HEK293 (cell line): ENCODE measurements at regions not wholly inside any gene's neighbourhood (a gene's known extent, or its start where the extent isn't known, plus 50 kb on each side); places are given as distances from the start of the nearest gene placed in this dataset.

Experiments
- CTCF ChIA-PET: fragments of 350-600 bp; formaldehyde crosslinking; extraction: SDS; loops from one replicate; lab custom pipeline; 2021; ENCODE audit warnings: antibody characterized with exemption; lab: Yijun Ruan, JAX
- POLR2A ChIA-PET: fragments of 300-600 bp; formaldehyde crosslinking; extraction: SDS; loops from one replicate; lab custom pipeline; 2020; ENCODE audit warnings: antibody characterized with exemption, inconsistent platforms; lab: Yijun Ruan, JAX
- H3K27ac ChIP-seq: fragments of 200-500 bp; sonication (Bioruptor generic); 2 replicates; pipeline ENCODE4 v1.5.1; 2014; ENCODE audit warnings: low read depth, low read length, control low read depth, inconsistent platforms; ENCODE audit errors: extremely low read depth
- H3K36me3 ChIP-seq, 2 experiments: fragments of 200-500 bp in 1 of 2; sonication (Bioruptor generic) in 1 of 2; 1 replicate in 1 of 2; 2 replicates in 1 of 2; pipeline ENCODE4 v1.5.1; 2014 to 2017; ENCODE audit warnings: inconsistent platforms in 2 of 2, low read length in 2 of 2; ENCODE audit not compliant: control insufficient read depth in 2 of 2, insufficient read depth in 1 of 2
- H3K4me1 ChIP-seq: fragments of 200-500 bp; sonication (Bioruptor generic); 2 replicates; pipeline ENCODE4 v1.5.1; 2014; ENCODE audit warnings: mild to moderate bottlenecking, low read length, inconsistent platforms; ENCODE audit not compliant: control insufficient read depth, insufficient read depth
- H3K4me3 ChIP-seq: 2 replicates; pipeline ENCODE4 v1.5.1; 2011; ENCODE audit warnings: low read depth, mild to moderate bottlenecking, control low read depth, low read length, moderate library complexity
- H3K9me3 ChIP-seq: fragments of 200-500 bp; sonication (Bioruptor generic); 2 replicates; pipeline ENCODE4 v1.5.1; 2014; ENCODE audit warnings: low read depth, low read length, inconsistent platforms; ENCODE audit not compliant: control insufficient read depth, insufficient read depth
- GLI2 ChIP-seq: fragments of 450-650 bp; formaldehyde crosslinking; IDR thresholded peaks from 2 replicates; pipeline ENCODE4; 2017; ENCODE audit warnings: missing biosample characterization, missing genetic modification characterization, low read depth, borderline replicate concordance
- GLIS2 ChIP-seq: fragments of 450-650 bp; formaldehyde crosslinking; IDR thresholded peaks from 2 replicates; pipeline ENCODE4 v1.5.1; 2016; ENCODE audit warnings: missing biosample characterization, missing genetic modification characterization
- SP7 ChIP-seq: fragments of 450-650 bp; formaldehyde crosslinking; IDR thresholded peaks from 2 replicates; pipeline ENCODE4 v1.5.1; 2016; ENCODE audit warnings: missing biosample characterization, missing genetic modification characterization
- TRIM28 ChIP-seq: IDR thresholded peaks from 2 replicates; pipeline ENCODE4 v1.6.1; 2011; ENCODE audit warnings: low read length, control low read depth, borderline replicate concordance
- YY1 ChIP-seq: fragments of 450-650 bp; formaldehyde crosslinking; IDR thresholded peaks from 2 replicates; pipeline ENCODE4 v1.5.1; 2018; ENCODE audit warnings: missing biosample characterization, missing genetic modification characterization
- ZBTB21 ChIP-seq: fragments of 450-650 bp; formaldehyde crosslinking; IDR thresholded peaks from 2 replicates; pipeline ENCODE4 v1.5.1; 2017; ENCODE audit warnings: missing biosample characterization, missing genetic modification characterization
- ZBTB44 ChIP-seq: fragments of 450-650 bp; IDR thresholded peaks from 2 replicates; pipeline ENCODE4 v1.5.1; 2018; ENCODE audit warnings: missing biosample characterization, mild to moderate bottlenecking, missing genetic modification characterization
- ZNF112 ChIP-seq: fragments of 450-650 bp; formaldehyde crosslinking; IDR thresholded peaks from 2 replicates; pipeline ENCODE4 v1.5.0; 2017; ENCODE audit warnings: missing biosample characterization, missing genetic modification characterization
- ZNF184 ChIP-seq: fragments of 450-650 bp; IDR thresholded peaks from 2 replicates; pipeline ENCODE4 v1.5.1; 2018; ENCODE audit warnings: missing biosample characterization, mild to moderate bottlenecking, missing genetic modification characterization
- ZNF202 ChIP-seq: fragments of 450-650 bp; formaldehyde crosslinking; IDR thresholded peaks from 2 replicates; pipeline ENCODE4 v1.5.1; 2016; ENCODE audit warnings: missing biosample characterization, missing genetic modification characterization, borderline replicate concordance
- ZNF211 ChIP-seq: fragments of 450-650 bp; formaldehyde crosslinking; IDR thresholded peaks from 2 replicates; pipeline ENCODE4 v1.5.1; 2016; ENCODE audit warnings: low read depth, missing biosample characterization, missing genetic modification characterization
- ZNF394 ChIP-seq: fragments of 450-650 bp; formaldehyde crosslinking; IDR thresholded peaks from 2 replicates; pipeline ENCODE4 v1.5.1; 2016; ENCODE audit warnings: missing biosample characterization, missing genetic modification characterization, mild to moderate bottlenecking, moderate library complexity, borderline replicate concordance
- ZNF501 ChIP-seq: fragments of 450-650 bp; formaldehyde crosslinking; IDR thresholded peaks from 2 replicates; pipeline ENCODE4 v1.5.1; 2016; ENCODE audit warnings: missing biosample characterization, missing genetic modification characterization
- ZNF529 ChIP-seq: fragments of 450-650 bp; formaldehyde crosslinking; IDR thresholded peaks from 2 replicates; pipeline ENCODE4 v1.5.1; 2017; ENCODE audit warnings: missing genetic modification characterization, missing biosample characterization; ENCODE audit not compliant: insufficient replicate concordance
- ZNF558 ChIP-seq: fragments of 450-650 bp; formaldehyde crosslinking; IDR thresholded peaks from 2 replicates; pipeline ENCODE4 v1.5.1; 2016; ENCODE audit warnings: missing biosample characterization, missing genetic modification characterization
- ZNF596 ChIP-seq: fragments of 450-650 bp; IDR thresholded peaks from 2 replicates; pipeline ENCODE4 v1.5.0; 2018; ENCODE audit warnings: missing biosample characterization, mild to moderate bottlenecking, missing genetic modification characterization, moderate library complexity
- ZNF621 ChIP-seq: fragments of 450-650 bp; formaldehyde crosslinking; IDR thresholded peaks from 2 replicates; pipeline ENCODE4 v1.5.1; 2017; ENCODE audit warnings: missing biosample characterization, missing genetic modification characterization
- ZNF660 ChIP-seq: fragments of 450-650 bp; IDR thresholded peaks from 2 replicates; pipeline ENCODE4 v1.5.1; 2018; ENCODE audit warnings: missing biosample characterization, mild to moderate bottlenecking, missing genetic modification characterization
- ZNF670 ChIP-seq: fragments of 450-650 bp; formaldehyde crosslinking; IDR thresholded peaks from 2 replicates; pipeline ENCODE4 v1.5.1; 2016; ENCODE audit warnings: missing biosample characterization, missing genetic modification characterization, low read depth
- ZNF768 ChIP-seq: fragments of 450-650 bp; formaldehyde crosslinking; IDR thresholded peaks from 2 replicates; pipeline ENCODE4 v1.5.1; 2018; ENCODE audit warnings: missing biosample characterization, mild to moderate bottlenecking, missing genetic modification characterization
- ZSCAN16 ChIP-seq: fragments of 450-650 bp; formaldehyde crosslinking; IDR thresholded peaks from 2 replicates; pipeline ENCODE4 v1.5.1; 2016; ENCODE audit warnings: missing biosample characterization, missing genetic modification characterization
- ZSCAN23 ChIP-seq: fragments of 450-650 bp; formaldehyde crosslinking; IDR thresholded peaks from 2 replicates; pipeline ENCODE4 v1.5.1; 2016; ENCODE audit warnings: missing biosample characterization, missing genetic modification characterization
- TF ChIP-seq, protein P1 (sequence below): fragments of 450-650 bp; formaldehyde crosslinking; IDR thresholded peaks from 2 replicates; pipeline ENCODE4 v1.5.1; 2016; ENCODE audit warnings: missing biosample characterization, missing genetic modification characterization
- TF ChIP-seq, protein P2 (sequence below): fragments of 450-650 bp; formaldehyde crosslinking; IDR thresholded peaks from 2 replicates; pipeline ENCODE4 v1.5.1; 2016; ENCODE audit warnings: missing biosample characterization, missing genetic modification characterization
- TF ChIP-seq, protein P3 (sequence below): fragments of 450-650 bp; formaldehyde crosslinking; IDR thresholded peaks from 2 replicates; pipeline ENCODE4 v1.5.1; 2016; ENCODE audit warnings: missing biosample characterization, missing genetic modification characterization
- TF ChIP-seq, protein P4 (sequence below): fragments of 450-650 bp; formaldehyde crosslinking; IDR thresholded peaks from 2 replicates; pipeline ENCODE4 v1.5.1; 2016; ENCODE audit warnings: missing biosample characterization, missing genetic modification characterization
- TF ChIP-seq, protein P5 (sequence below): fragments of 450-650 bp; formaldehyde crosslinking; IDR thresholded peaks from 2 replicates; pipeline ENCODE4 v1.5.1; 2016; ENCODE audit warnings: missing biosample characterization, missing genetic modification characterization

GRCh38 chrX:40318801-40319200 is 221.0 kb upstream of the BCOR start (continued):
- no peak for TF ChIP-seq ZBTB44 (tag by site-specific recombination)
- no peak for TF ChIP-seq ZNF501
- TF ChIP-seq, protein P1, sequence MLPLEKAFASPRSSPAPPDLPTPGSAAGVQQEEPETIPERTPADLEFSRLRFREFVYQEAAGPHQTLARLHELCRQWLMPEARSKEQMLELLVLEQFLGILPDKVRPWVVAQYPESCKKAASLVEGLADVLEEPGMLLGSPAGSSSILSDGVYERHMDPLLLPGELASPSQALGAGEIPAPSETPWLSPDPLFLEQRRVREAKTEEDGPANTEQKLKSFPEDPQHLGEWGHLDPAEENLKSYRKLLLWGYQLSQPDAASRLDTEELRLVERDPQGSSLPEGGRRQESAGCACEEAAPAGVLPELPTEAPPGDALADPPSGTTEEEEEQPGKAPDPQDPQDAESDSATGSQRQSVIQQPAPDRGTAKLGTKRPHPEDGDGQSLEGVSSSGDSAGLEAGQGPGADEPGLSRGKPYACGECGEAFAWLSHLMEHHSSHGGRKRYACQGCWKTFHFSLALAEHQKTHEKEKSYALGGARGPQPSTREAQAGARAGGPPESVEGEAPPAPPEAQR (tag by site-specific recombination) = no peak

DNA sequence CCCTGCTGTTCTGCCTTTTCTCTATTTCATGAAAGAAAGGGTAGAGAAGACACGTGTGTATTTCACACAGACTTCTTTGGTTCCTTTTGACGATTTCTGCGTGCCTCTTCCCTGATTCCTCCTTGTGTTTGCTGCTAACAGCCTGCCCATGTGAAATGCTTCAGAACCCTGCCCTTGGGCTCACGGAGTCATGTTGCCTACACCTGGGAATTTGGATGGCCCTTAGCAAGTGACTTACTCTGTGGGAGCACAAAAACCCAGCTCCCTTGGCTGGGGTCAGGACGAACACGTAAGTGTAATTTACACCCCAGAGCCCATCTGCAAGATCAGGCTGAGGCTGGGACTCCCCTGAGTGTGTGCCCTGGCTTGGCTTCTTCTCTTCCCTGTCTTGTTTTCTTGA is 220.3 kb upstream of the BCOR start:
- no peak overlapping the region for H3K27ac ChIP-seq
- no peak for TF ChIP-seq GLIS2 (tag by site-specific recombination)
- no peak for TF ChIP-seq ZNF184 (tag by site-specific recombination)
- no peak for TF ChIP-seq ZSCAN23
- TF ChIP-seq ZSCAN16 (tag by site-specific recombination) = no peak
- TF ChIP-seq, protein P2, sequence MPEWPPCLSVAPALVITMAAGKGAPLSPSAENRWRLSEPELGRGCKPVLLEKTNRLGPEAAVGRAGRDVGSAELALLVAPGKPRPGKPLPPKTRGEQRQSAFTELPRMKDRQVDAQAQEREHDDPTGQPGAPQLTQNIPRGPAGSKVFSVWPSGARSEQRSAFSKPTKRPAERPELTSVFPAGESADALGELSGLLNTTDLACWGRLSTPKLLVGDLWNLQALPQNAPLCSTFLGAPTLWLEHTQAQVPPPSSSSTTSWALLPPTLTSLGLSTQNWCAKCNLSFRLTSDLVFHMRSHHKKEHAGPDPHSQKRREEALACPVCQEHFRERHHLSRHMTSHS (tag by site-specific recombination) = no peak
- TF ChIP-seq ZNF529 (tag by site-specific recombination) = no peak
- no peak for TF ChIP-seq ZNF596 (tag by site-specific recombination)
- no peak for TF ChIP-seq ZNF670 (tag by site-specific recombination)
- no peak for TF ChIP-seq YY1
- no peak for TF ChIP-seq ZNF394 (tag by site-specific recombination)
- TF ChIP-seq ZNF768 (tag by site-specific recombination) = no peak

DNA sequence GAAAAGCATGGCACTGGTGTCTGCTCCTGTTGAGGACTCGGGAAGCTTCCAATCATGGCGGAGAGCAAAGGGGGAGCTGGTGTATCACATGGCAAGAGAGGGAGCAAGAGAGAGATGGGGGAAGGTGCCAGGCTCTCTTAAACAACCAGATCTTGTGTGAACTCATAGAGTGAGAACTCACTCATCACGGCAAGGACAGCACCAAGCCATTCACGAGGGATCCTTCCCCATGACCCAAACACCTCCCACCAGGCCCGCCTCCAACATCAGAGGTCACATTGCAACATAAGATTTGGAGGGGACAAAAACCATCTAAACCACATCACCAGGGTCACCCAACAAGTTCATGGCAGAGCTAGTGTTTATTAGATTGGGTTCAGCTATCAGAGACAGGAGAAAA is 218.7 kb upstream of the BCOR start:
- no peaks in the 10 kb centered on the region for H3K9me3 ChIP-seq
- no peak for TF ChIP-seq ZNF558 (tag by site-specific recombination)
- no peak for TF ChIP-seq SP7 (tag by site-specific recombination)
- no peak for TF ChIP-seq ZNF660 (tag by site-specific recombination)
- TF ChIP-seq, protein P3, sequence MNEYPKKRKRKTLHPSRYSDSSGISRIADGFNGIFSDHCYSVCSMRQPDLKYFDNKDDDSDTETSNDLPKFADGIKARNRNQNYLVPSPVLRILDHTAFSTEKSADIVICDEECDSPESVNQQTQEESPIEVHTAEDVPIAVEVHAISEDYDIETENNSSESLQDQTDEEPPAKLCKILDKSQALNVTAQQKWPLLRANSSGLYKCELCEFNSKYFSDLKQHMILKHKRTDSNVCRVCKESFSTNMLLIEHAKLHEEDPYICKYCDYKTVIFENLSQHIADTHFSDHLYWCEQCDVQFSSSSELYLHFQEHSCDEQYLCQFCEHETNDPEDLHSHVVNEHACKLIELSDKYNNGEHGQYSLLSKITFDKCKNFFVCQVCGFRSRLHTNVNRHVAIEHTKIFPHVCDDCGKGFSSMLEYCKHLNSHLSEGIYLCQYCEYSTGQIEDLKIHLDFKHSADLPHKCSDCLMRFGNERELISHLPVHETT (tag by site-specific recombination) = no peak
- no peak for TF ChIP-seq ZNF112
- TF ChIP-seq ZNF202 = no peak
- no peak for TF ChIP-seq ZNF211
- no peak for TF ChIP-seq GLI2
- TF ChIP-seq ZBTB21 (tag by site-specific recombination) = no peak
- TF ChIP-seq, protein P4, sequence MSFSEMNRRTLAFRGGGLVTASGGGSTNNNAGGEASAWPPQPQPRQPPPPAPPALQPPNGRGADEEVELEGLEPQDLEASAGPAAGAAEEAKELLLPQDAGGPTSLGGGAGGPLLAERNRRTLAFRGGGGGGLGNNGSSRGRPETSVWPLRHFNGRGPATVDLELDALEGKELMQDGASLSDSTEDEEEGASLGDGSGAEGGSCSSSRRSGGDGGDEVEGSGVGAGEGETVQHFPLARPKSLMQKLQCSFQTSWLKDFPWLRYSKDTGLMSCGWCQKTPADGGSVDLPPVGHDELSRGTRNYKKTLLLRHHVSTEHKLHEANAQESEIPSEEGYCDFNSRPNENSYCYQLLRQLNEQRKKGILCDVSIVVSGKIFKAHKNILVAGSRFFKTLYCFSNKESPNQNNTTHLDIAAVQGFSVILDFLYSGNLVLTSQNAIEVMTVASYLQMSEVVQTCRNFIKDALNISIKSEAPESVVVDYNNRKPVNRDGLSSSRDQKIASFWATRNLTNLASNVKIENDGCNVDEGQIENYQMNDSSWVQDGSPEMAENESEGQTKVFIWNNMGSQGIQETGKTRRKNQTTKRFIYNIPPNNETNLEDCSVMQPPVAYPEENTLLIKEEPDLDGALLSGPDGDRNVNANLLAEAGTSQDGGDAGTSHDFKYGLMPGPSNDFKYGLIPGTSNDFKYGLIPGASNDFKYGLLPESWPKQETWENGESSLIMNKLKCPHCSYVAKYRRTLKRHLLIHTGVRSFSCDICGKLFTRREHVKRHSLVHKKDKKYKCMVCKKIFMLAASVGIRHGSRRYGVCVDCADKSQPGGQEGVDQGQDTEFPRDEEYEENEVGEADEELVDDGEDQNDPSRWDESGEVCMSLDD = no peak
- TF ChIP-seq ZNF621 (tag by site-specific recombination) = no peak
- TF ChIP-seq, protein P5, sequence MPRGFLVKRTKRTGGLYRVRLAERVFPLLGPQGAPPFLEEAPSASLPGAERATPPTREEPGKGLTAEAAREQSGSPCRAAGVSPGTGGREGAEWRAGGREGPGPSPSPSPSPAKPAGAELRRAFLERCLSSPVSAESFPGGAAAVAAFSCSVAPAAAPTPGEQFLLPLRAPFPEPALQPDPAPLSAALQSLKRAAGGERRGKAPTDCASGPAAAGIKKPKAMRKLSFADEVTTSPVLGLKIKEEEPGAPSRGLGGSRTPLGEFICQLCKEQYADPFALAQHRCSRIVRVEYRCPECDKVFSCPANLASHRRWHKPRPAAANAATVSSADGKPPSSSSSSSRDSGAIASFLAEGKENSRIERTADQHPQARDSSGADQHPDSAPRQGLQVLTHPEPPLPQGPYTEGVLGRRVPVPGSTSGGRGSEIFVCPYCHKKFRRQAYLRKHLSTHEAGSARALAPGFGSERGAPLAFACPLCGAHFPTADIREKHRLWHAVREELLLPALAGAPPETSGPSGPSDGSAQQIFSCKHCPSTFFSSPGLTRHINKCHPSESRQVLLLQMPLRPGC (tag by site-specific recombination) = no peak
- TF ChIP-seq TRIM28 = no peak
- POLR2A ChIA-PET = no interaction called here
- H3K27ac ChIP-seq = no peak overlapping the region
- CTCF ChIA-PET = no interaction called here
- no peaks in the 10 kb centered on the region for H3K36me3 ChIP-seq
- no peak overlapping the region for H3K4me3 ChIP-seq
- H3K4me1 ChIP-seq = no peaks in the 10 kb centered on the region

More for the DNA sequence above, 220.3 kb upstream of the BCOR start:
- ChIA-PET CTCF (no interaction called here), POLR2A (no interaction called here)
- no peak overlapping the region for H3K4me3 ChIP-seq
- H3K9me3 ChIP-seq = no peaks in the 10 kb centered on the region
- no peaks in the 10 kb centered on the region for H3K36me3 ChIP-seq
- no peaks in the 10 kb centered on the region for H3K4me1 ChIP-seq
